Testis (tissue), 2 donors: ENCODE measurements at regions not wholly inside any gene's neighbourhood (a gene's known extent, or its start where the extent isn't known, plus 50 kb on each side); places are given as distances from the start of the nearest gene placed in this dataset.

Experiments
- POLR2A ChIP-seq: fragments of 450-650 bp; IDR thresholded peaks from one replicate; pipeline ENCODE4 v1.6.1; 2017; ENCODE audit warnings: antibody characterized with exemption, mild to moderate bottlenecking, moderate library complexity
- TF ChIP-seq, protein P1 (sequence below), 3 experiments: fragments of 450-650 bp in 2 of 3; fragments of 200-600 bp in 1 of 3; sonication (generic) in 1 of 3; IDR thresholded peaks; one replicate each; pipeline ENCODE4 v1.5.1; 2016 to 2019; ENCODE audit warnings: antibody characterized with exemption in 3 of 3, mild to moderate bottlenecking in 2 of 3, moderate library complexity in 1 of 3

DNA sequence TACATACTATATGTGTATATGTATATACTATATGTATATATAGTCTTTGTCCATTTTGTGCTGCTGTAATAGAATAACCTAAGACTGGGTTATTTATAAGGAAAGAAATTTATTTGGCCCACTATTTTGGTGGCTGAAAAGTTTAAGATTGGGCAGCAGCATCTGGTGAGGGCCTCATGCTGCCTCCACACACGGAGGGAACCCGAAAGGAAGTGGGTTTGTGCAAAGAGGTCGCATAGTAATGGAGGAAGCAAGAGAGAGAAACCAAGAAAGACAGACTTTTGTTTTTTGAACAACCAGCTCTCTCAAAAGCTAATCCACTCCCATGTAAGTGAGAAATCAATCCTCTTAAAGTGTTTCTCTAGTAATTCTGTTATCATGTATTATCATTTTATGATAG is 1147.3 kb downstream of the NCAM2 start:
- TF ChIP-seq, protein P1, sequence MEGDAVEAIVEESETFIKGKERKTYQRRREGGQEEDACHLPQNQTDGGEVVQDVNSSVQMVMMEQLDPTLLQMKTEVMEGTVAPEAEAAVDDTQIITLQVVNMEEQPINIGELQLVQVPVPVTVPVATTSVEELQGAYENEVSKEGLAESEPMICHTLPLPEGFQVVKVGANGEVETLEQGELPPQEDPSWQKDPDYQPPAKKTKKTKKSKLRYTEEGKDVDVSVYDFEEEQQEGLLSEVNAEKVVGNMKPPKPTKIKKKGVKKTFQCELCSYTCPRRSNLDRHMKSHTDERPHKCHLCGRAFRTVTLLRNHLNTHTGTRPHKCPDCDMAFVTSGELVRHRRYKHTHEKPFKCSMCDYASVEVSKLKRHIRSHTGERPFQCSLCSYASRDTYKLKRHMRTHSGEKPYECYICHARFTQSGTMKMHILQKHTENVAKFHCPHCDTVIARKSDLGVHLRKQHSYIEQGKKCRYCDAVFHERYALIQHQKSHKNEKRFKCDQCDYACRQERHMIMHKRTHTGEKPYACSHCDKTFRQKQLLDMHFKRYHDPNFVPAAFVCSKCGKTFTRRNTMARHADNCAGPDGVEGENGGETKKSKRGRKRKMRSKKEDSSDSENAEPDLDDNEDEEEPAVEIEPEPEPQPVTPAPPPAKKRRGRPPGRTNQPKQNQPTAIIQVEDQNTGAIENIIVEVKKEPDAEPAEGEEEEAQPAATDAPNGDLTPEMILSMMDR (IDR thresholded peaks at IDR 0.05) = no peak
- no peak for TF ChIP-seq POLR2A
